NOMO-1 treated with dmso at 0.1 percent for 144 hours (cell line): ENCODE measurements at regions not wholly inside any gene's neighbourhood (a gene's known extent, or its start where the extent isn't known, plus 50 kb on each side); places are given as distances from the start of the nearest gene placed in this dataset.

Source experiments
- DNase-seq: peaks from one replicate; lab custom pipeline; 2025; ENCODE audit not compliant: unreplicated experiment; lab: John Stamatoyannopoulos, UW

DNA sequence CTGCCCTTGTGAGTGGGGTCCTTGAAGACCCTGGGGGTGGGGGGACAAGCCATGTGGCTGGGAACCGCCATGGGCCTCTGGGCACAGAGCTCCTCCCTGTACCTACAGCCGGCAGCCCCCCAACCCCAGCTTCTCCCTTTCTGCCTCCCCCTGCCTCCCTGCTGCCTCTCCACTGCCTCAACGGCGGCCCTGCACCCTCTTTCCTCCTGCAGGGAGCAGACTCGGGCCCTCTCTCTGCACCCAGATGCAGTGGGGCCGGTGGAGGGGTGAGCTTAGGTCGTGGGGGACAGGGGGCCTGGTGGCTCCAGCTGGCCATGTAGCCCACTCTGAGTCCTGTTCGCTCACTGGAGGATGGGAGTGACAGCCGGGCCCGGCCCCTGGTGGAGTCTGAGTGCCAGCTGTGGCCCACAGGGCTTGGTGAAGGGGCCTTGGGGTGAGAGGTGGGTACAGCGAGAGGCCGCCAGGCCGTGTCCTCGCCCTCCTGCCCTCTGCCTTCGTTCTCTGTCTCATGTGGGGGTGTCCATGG is 139.3 kb upstream of the COL5A1 start:
- DNase-seq: no peak

GRCh38 chr9:134502809-134503211 is 138.8 kb upstream of the COL5A1 start:
- no peak for DNase-seq

GRCh38 chr9:134503301-134504105 is 138.1 kb upstream of the COL5A1 start:
- no peak for DNase-seq

DNA sequence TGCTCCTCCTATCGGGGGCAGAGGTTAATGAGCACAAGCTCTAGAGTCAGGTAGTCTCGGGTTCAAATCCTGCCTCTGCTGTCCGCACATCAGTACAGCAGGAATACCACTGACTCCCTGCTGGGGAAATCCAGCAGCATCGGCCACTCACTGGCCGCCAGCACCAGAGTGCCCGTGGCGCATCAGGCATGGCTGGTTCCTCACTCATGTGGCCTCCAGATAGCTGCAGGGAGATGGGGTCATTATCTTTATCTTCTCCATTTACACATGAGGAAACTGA is 137.6 kb upstream of the COL5A1 start:
- DNase-seq: no peak

DNA sequence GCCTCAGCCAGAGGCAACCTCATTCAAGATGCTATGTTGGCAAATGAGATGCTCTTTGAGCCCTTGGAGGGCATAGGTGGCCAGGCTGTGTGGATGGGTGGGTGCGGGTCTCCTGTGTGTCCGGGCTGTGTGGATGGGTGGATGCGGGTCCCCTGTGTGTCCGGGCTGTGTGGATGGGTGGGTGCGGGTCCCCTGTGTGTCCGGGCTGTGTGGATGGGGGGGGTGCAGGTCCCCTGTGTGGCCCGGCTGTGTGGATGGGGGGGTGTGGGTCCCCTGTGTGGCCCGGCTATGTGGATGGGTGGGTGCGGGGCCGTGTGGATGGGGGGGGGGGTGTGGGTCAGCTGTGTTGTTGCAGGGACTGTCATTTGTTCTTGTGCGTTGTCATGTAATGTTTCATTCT is 136.6 kb upstream of the COL5A1 start:
- no peak for DNase-seq

DNA sequence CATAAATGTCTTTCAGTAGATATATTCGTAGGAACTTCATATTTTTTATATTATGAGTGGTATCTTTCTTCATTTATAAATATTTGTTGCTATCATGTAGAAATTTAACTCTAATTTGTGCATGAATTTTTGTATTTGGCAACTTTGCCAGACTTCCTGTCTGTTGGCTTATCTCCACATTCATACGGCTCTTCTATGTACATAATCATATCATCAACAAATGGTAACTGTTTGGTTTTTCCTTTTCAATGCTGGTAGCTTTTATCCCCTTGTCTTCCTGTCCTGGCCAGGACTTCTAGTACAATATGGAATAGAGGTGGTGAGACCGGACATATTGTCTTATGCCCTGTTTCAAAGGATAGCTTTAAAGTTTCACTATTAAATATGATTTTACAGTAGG is 132.3 kb upstream of the COL5A1 start:
- DNase-seq: no peak

- no peak for DNase-seq
Observed at GRCh38 chr9:134509817-134510216, 131.8 kb upstream of the COL5A1 start.

- no peak for DNase-seq
Observed at GRCh38 chr9:134514503-134514902, 127.1 kb upstream of the COL5A1 start.

DNA sequence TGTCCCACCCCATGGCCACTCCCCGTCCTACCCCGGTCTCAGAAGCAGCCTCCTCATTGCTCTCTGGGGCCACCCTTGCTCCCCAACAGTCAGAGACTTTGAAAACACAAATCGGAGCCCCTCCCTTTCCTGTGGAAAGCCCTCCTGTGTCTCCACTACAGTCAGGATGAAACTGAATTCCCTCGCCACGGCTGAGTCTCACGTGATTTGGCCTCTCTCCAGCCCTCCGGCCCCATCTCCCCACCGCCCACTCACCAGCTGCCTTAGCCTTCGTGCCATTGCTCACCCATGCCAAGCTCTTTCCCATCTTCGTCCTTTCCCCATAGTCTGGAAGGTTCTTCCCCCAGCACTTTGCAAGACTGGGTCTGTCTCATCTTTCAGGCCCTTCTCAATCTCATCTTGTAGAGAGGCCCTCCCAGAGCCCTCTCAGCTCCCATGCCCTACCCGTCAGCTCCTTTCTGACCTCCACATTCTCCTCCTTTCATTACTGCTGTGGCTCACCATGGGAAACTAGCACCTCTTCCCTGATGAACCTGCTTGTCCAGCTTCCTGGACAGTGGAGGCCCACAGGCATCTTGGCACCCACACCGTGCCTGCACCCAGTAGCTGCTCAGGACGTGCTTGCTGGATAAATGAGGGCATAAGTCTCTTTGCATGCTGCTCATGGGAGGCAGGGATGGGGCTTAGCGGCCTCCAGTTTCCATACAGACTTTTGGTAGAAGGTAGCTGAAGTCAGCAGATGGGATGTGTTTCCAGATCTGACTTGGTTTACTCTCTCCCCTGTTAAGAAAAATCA is 126.4 kb upstream of the COL5A1 start:
- no peak for DNase-seq

DNA sequence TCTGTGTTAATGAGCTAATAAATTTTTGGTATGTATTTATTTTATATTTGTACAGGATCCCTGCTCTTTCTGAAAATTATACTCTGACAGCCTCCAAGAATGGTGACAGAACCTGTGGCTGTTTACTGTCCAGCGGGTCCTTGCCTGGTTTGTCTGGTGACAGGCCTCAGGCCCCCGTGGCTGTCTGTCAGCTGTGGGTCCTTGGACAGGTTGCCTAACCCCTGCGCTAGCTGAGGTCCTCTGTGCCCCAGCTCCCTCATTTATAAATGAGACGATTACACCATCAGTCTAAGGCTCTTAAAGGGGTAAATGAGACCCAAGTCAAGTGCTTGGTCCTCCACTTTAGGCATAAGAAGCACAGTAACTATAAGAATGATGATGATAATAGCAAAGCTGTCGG is 125.1 kb upstream of the COL5A1 start:
- DNase-seq: no peak

DNA sequence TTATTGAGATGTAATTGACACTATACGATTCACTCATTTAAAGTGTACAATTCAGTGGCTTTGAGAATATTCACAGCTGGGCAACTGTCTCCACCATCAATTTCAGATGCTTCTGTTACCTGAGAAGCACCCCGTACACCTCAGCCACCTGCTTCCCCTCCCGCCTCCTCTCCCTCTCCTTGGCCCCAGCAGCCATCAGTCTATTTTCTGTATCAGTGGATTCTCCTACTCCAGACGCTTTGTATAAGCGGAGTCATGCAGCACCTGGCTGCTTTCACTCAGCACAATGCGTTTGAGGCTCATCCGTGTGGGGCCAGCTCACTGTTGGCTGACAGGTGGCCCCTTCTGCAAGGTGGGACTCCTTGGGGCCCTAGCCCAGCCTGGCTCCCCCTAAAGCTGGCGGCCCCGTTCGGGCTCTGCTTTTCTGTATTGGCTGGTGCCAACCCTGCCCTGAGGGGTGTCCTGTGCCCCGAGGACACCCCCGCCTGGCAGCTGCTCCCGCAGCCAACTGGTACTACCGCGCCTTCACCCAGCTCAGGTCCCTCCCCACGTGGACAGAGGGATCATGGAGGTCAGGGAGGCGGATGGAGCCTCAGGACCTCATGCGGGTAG is 124.4 kb upstream of the COL5A1 start:
- no peak for DNase-seq

DNA sequence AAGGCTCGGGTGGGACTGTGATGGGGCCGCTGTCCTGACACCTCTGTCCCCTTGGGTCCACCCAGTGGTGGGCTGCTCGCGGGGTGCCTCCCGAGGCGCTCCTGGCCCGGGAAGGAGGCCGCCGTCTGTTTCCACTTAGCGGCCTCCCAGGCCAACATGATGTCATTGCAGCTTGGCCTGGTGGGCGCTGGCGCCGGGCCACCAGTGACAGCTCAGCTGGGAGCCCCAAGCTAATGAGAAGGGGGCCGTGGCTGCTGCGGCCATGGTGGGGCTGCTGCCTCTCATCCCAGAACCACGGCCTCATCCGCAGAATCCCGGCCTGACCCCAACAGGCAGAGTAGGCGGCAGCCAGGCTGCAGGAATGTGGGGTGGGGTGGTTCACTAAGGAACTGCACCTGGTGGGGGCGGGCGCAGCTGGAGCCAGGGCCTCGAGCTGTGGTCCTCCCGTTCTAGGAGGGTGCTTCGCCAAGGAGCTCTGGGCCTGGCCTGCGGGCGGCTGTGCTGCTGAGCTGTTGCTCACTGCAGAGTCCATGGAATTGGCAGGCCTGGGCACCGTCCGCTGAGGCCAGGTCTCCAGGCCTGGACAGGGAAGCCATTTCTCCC is 123.5 kb upstream of the COL5A1 start:
- DNase-seq: no peak

- DNase-seq: no peak
Observed at GRCh38 chr9:134519375-134520070, 122.1 kb upstream of the COL5A1 start.

DNA sequence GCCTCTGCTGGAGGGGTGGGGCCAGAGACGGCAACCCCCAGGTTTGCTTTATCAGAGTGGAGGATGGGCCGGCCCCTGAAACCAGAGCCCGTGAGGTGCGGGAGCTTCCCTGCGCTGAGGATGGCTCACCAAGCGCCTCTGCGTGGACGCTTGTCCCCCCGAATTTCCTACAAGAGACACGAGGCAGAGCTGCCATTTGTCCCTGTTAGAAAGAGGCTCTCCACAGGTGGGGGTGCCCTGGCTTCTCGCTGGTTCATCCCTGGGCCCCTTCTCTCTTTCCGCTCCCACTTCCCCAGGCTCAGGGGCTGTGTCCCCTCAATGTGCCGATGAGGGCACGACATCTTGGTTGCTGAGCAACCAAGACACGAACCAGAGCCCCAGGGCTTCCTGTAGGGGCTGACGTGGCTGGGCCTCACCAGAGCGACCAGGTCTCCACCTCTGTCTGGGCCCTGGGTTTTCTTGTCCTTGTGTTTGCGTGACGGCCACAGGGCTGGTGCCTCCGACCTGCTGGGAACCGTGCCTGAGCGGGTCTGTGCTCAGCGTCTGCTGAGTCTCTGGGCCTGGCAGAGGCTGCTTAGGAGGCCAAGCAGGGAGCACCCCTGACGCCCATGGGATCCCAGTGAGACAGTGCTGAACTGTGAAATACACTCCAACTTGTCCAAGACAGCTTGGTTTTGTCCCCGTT is 119.6 kb upstream of the COL5A1 start:
- no peak for DNase-seq

GRCh38 chr9:134522502-134522848 is 119.1 kb upstream of the COL5A1 start:
- DNase-seq: no peak

- no peak for DNase-seq
Observed at GRCh38 chr9:134522976-134523375, 118.6 kb upstream of the COL5A1 start.

DNA sequence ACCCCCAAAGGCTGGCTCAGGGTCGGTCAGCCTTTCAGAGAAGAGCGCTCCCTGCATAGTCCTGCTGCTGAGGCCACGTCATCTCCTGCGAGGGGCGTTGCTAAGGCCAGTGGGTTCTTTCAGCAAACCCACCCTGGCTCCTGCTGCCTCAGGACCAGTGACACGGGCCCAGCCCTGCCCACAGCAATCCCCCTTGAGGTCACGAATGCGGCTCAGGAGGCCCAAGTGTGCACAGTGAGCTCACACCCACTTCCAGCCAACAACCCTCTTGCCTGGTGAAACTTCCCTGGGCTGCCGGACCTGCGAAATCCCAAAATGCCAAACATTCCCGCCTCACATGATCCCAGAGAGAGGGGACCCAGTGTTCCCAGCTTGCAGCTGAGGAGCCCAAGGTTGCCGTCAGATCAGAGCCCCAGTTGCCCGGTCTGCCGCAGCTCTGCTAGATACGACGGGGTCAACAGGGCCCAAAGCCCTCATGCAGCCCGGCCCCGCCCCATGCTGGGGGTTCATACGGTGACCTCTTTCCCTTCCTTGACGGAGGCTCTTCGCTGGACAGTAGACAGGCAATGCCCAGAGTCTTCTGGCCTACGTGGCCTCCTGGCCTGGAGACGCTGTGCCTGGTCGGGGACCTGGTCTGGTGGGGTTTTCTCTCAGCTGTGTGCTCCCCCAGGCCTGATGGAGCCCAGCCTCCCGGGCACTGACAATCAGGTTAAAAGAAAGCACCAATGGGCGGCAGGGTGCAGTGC is 116.4 kb upstream of the COL5A1 start:
- DNase-seq: no peak

- DNase-seq: no peak
Observed at GRCh38 chr9:134525841-134526583, 115.6 kb upstream of the COL5A1 start.
